NCI-H510A treated with DMSO at 0.1 percent for 48 hours (cell line): ENCODE measurements at regions not wholly inside any gene's neighbourhood (a gene's known extent, or its start where the extent isn't known, plus 50 kb on each side); places are given as distances from the start of the nearest gene placed in this dataset.
A peak's percentile ranks its signal among the peaks of the same experiment; 100 is the strongest.
"Not testable (repeated sequence)": the region's sequence is repeated elsewhere in the genome, so short reads cannot be mapped to it uniquely, and the experiment has no call there.

Source experiments
- DNase-seq: peaks from one replicate; lab custom pipeline; 2025; lab: John Stamatoyannopoulos, UW

- DNase-seq = no peak
Measured at GRCh38 chr1:8228253-8228652, 89.7 kb upstream of the SLC45A1 start.

- DNase-seq = not testable (repeated sequence)
Measured at GRCh38 chr1:8227674-8228073, 90.2 kb upstream of the SLC45A1 start.

GRCh38 chr1:8226747-8227146 lies 91.2 kb upstream of the SLC45A1 start:
- DNase-seq = no peak

GRCh38 chr1:8226024-8226423 lies 91.9 kb upstream of the SLC45A1 start:
- not testable (repeated sequence) for DNase-seq

GRCh38 chr1:8223526-8223925 lies 94.4 kb upstream of the SLC45A1 start:
- DNase-seq = no peak

GRCh38 chr1:8222789-8223188 lies 95.1 kb upstream of the SLC45A1 start:
- peak; percentile 96 for DNase-seq

GRCh38 chr1:8219530-8219929 lies 98.4 kb upstream of the SLC45A1 start:
- no peak for DNase-seq

GRCh38 chr1:8218351-8219092 lies 99.4 kb upstream of the SLC45A1 start:
- DNase-seq = no peak

- DNase-seq = no peak
Measured at GRCh38 chr1:8217809-8218208, 100.1 kb upstream of the SLC45A1 start.

- DNase-seq = no peak
Measured at GRCh38 chr1:8217011-8217711, 100.8 kb upstream of the SLC45A1 start.

GRCh38 chr1:8216005-8216404 lies 101.9 kb upstream of the SLC45A1 start:
- DNase-seq = no peak

GRCh38 chr1:8214501-8215173 lies 103.3 kb upstream of the SLC45A1 start:
- no peak for DNase-seq

- DNase-seq = no peak
Measured at GRCh38 chr1:8213676-8214075, 104.2 kb upstream of the SLC45A1 start.

GRCh38 chr1:8213136-8213535 lies 104.8 kb upstream of the SLC45A1 start:
- no peak for DNase-seq

GRCh38 chr1:8212580-8213031 lies 105.3 kb upstream of the SLC45A1 start:
- DNase-seq = no peak

- peak; percentile 66 for DNase-seq
Measured at GRCh38 chr1:8211883-8212579, 105.9 kb upstream of the SLC45A1 start.

- DNase-seq = no peak
Measured at GRCh38 chr1:8211251-8211882, 106.5 kb upstream of the SLC45A1 start.

- DNase-seq = no peak
Measured at GRCh38 chr1:8207202-8207601, 110.7 kb upstream of the SLC45A1 start.

- DNase-seq = no peak
Measured at GRCh38 chr1:8206391-8206790, 111.5 kb upstream of the SLC45A1 start.

- no peak for DNase-seq
Measured at GRCh38 chr1:8205771-8206170, 112.1 kb upstream of the SLC45A1 start.

- DNase-seq = no peak
Measured at GRCh38 chr1:8204826-8205225, 113.1 kb upstream of the SLC45A1 start.

GRCh38 chr1:8203551-8203950 lies 114.4 kb upstream of the SLC45A1 start:
- no peak for DNase-seq
